Endothelial cell (in vitro differentiated cells): ENCODE measurements at regions not wholly inside any gene's neighbourhood (a gene's known extent, or its start where the extent isn't known, plus 50 kb on each side); places are given as distances from the start of the nearest gene placed in this dataset.
"Not testable (repeated sequence)": the region's sequence is repeated elsewhere in the genome, so short reads cannot be mapped to it uniquely, and the experiment has no call there.

Experiments
- DNase-seq: peaks from one replicate; pipeline ENCODE4 v3.0.0; 2021; ENCODE audit warnings: low spot score
- H3K27ac Mint-ChIP-seq: one replicate; pipeline ENCODE4 v1.8.0; 2021; ENCODE audit warnings: mixed read lengths, inconsistent platforms; ENCODE audit not compliant: unreplicated experiment
- H3K27me3 Mint-ChIP-seq: one replicate; pipeline ENCODE4 v1.8.0; 2021; ENCODE audit warnings: mild to moderate bottlenecking, moderate library complexity, mixed read lengths, inconsistent platforms; ENCODE audit not compliant: unreplicated experiment
- H3K36me3 Mint-ChIP-seq: one replicate; pipeline ENCODE4 v1.8.0; 2021; ENCODE audit warnings: mild to moderate bottlenecking, low read depth, mixed read lengths, inconsistent platforms; ENCODE audit not compliant: unreplicated experiment
- H3K4me1 Mint-ChIP-seq: one replicate; pipeline ENCODE4 v1.8.0; 2021; ENCODE audit warnings: mild to moderate bottlenecking, mixed read lengths, inconsistent platforms; ENCODE audit not compliant: unreplicated experiment
- H3K4me3 Mint-ChIP-seq: one replicate; pipeline ENCODE4 v1.8.0; 2021; ENCODE audit warnings: mild to moderate bottlenecking, mixed read lengths, inconsistent platforms; ENCODE audit not compliant: unreplicated experiment
- H3K9me3 Mint-ChIP-seq: one replicate; pipeline ENCODE4 v1.8.0; 2021; ENCODE audit warnings: mixed read lengths, inconsistent platforms; ENCODE audit not compliant: unreplicated experiment
- TF ChIP-seq, protein P1 (sequence below): fragments of 200-600 bp; sonication (generic); IDR thresholded peaks from one replicate; pipeline ENCODE4 v1.5.0; 2021; ENCODE audit warnings: antibody characterized with exemption; ENCODE audit not compliant: unreplicated experiment

DNA sequence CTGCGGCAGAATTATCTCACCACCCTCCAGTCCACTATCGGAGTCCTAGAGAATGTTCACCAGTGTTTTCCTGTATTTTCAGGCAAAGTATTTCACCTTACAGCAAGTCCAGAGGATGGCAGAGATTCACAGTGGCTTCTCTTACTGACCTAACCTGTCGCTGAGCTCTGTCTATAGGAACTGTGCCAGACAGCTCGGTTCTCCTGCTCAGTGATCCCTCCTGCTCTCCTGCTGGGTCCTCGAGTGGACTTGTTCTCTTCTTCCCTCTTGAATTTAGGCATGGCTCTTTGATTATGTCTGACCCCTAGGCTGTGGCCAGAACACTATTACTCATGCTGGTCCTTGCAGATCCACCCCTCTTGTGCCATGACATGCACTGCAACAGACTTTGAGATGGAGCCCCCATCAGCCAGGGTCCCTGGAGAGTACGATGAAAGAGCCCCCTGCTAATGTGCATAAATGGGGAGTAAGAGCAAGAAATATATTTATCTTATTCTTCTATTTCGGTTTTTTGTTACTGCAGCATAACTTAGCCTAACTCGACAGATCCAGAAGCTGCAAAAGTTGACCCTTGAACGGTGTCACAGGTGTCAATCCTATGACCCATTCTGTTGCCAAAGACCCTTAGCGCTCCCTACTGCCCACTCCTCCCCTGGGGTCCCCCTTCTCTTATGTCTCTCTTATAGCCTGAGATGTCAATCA is 439.4 kb downstream of the ZNF536 start:
- DNase-seq, result no peak
- no peak overlapping the region for H3K4me3 Mint-ChIP-seq
- TF ChIP-seq, protein P1, sequence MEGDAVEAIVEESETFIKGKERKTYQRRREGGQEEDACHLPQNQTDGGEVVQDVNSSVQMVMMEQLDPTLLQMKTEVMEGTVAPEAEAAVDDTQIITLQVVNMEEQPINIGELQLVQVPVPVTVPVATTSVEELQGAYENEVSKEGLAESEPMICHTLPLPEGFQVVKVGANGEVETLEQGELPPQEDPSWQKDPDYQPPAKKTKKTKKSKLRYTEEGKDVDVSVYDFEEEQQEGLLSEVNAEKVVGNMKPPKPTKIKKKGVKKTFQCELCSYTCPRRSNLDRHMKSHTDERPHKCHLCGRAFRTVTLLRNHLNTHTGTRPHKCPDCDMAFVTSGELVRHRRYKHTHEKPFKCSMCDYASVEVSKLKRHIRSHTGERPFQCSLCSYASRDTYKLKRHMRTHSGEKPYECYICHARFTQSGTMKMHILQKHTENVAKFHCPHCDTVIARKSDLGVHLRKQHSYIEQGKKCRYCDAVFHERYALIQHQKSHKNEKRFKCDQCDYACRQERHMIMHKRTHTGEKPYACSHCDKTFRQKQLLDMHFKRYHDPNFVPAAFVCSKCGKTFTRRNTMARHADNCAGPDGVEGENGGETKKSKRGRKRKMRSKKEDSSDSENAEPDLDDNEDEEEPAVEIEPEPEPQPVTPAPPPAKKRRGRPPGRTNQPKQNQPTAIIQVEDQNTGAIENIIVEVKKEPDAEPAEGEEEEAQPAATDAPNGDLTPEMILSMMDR, result no peak
- H3K36me3 Mint-ChIP-seq, result no peaks in the 10 kb centered on the region
- no peak overlapping the region for H3K27ac Mint-ChIP-seq
- H3K27me3 Mint-ChIP-seq, result peaks cover 6% of the 10 kb centered on the region
- H3K4me1 Mint-ChIP-seq, result no peaks in the 10 kb centered on the region
- no peaks in the 10 kb centered on the region for H3K9me3 Mint-ChIP-seq

GRCh38 chr19:30810726-30811125 is 438.5 kb downstream of the ZNF536 start:
- peaks cover 6% of the 10 kb centered on the region for H3K27me3 Mint-ChIP-seq
- DNase-seq, result no peak
- H3K4me1 Mint-ChIP-seq, result no peaks in the 10 kb centered on the region
- no peak overlapping the region for H3K4me3 Mint-ChIP-seq
- no peak overlapping the region for H3K27ac Mint-ChIP-seq
- H3K9me3 Mint-ChIP-seq, result no peaks in the 10 kb centered on the region
- H3K36me3 Mint-ChIP-seq, result no peaks in the 10 kb centered on the region
- TF ChIP-seq, protein P1, result no peak

DNA sequence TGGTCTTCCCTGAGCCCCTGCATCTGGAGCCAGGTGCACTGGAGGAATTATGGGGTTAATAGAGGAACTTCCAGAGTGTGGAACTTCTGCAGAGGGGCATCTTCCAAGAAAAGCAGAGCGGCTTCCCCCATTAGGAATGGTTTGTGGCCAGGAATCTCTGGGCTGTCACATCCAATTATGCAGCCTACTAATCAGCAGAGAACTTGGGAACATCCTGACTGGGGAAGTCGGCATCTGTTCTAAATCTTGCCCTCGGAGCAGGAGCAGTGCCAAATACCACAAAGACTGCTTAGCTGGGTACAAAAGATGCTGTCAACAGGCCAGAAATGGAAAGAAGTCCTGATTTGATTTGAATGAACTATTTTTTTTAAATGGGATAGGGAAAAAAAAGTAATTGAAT is 435.1 kb downstream of the ZNF536 start:
- Mint-ChIP-seq H3K27me3 (peaks cover 4% of the 10 kb centered on the region), H3K27ac (no peak overlapping the region), H3K9me3 (no peaks in the 10 kb centered on the region), H3K4me1 (no peaks in the 10 kb centered on the region), H3K4me3 (no peak overlapping the region), H3K36me3 (no peaks in the 10 kb centered on the region)
- TF ChIP-seq, protein P1, result no peak
- no peak for DNase-seq

DNA sequence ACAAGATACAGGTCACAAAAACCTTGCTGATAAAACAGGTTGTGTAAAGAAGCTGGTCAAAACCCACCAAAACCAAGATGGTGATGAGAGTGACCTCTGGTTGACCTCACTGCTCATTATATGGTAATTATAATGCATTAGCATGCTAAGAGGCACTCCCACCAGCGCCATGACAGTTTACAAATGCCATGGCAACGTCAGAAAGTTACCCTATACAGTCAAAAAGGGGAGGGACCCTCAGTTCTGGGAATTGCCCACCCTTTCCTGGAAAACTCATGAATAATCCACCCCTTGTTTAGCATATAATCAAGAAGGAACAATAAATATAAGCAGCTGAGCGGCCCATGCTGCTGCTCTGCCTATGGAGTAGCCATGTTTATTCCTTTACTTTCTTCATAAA is 434.1 kb downstream of the ZNF536 start:
- Mint-ChIP-seq H3K4me3 (no peak overlapping the region), H3K27ac (no peak overlapping the region), H3K27me3 (peaks cover 4% of the 10 kb centered on the region), H3K9me3 (no peaks in the 10 kb centered on the region), H3K36me3 (no peaks in the 10 kb centered on the region), H3K4me1 (no peaks in the 10 kb centered on the region)
- DNase-seq, result no peak
- TF ChIP-seq, protein P1, result no peak

- TF ChIP-seq, protein P1, result no peak
- Mint-ChIP-seq H3K36me3 (no peaks in the 10 kb centered on the region), H3K9me3 (no peaks in the 10 kb centered on the region), H3K4me1 (no peaks in the 10 kb centered on the region), H3K27me3 (peaks cover 4% of the 10 kb centered on the region), H3K27ac (no peak overlapping the region), H3K4me3 (no peak overlapping the region)
- DNase-seq, result no peak
Measured at GRCh38 chr19:30804751-30805150, 432.6 kb downstream of the ZNF536 start.

DNA sequence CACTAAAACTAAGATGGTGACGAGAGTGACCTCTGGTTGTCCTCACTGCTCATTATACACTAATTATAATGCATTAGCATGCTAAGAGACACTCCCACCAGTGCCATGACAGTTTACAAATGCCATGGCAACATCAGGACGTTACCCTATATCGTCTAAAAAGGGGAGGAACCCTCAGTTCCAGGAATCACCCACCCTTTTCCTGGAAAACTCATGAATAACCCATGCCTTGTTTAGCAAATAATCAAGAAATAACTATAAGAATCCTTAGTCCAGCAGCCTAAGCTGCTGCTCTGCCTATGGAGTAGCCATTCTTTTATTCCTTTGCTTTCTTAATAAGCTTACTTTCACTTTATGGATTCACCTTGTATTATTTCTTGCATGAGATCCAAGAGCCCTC is 432.1 kb downstream of the ZNF536 start:
- H3K27me3 Mint-ChIP-seq, DNase-seq, H3K9me3 Mint-ChIP-seq, H3K27ac Mint-ChIP-seq, H3K4me1 Mint-ChIP-seq, H3K36me3 Mint-ChIP-seq, H3K4me3 Mint-ChIP-seq: not testable (repeated sequence)
